PFSK-1 (cell line): ENCODE measurements at regions not wholly inside any gene's neighbourhood (a gene's known extent, or its start where the extent isn't known, plus 50 kb on each side); places are given as distances from the start of the nearest gene placed in this dataset.

Source experiments
- FOXP2 ChIP-seq: optimal IDR thresholded peaks from 2 replicates; pipeline ENCODE3; 2011; ENCODE audit warnings: borderline replicate concordance, control low read depth, inconsistent platforms; ENCODE audit not compliant: insufficient read depth; ENCODE audit errors: extremely low read length, extremely low read depth
- POLR2AphosphoS5 ChIP-seq: IDR thresholded peaks from 2 replicates; pipeline ENCODE4 v1.6.1; 2012; ENCODE audit warnings: low read depth, mild to moderate bottlenecking, control low read depth, low read length, moderate library complexity
- REST ChIP-seq, 2 experiments: IDR thresholded peaks; 2 replicates each; pipeline versions ENCODE4 v1.6.1 to v1.8.0; 2011 to 2012; ENCODE audit warnings: low read depth in 2 of 2, low read length in 2 of 2, control low read depth in 1 of 2, inconsistent platforms in 1 of 2, mild to moderate bottlenecking in 1 of 2, moderate library complexity in 1 of 2; ENCODE audit not compliant: insufficient read depth in 1 of 2
- SIN3A ChIP-seq: IDR thresholded peaks from 2 replicates; pipeline ENCODE4 v1.6.1; 2012; ENCODE audit warnings: mild to moderate bottlenecking, low read length, moderate library complexity, borderline replicate concordance; ENCODE audit not compliant: insufficient read depth
- TAF1 ChIP-seq: IDR thresholded peaks from 2 replicates; pipeline ENCODE4 v1.6.1; 2012; ENCODE audit warnings: low read length, control low read depth, borderline replicate concordance; ENCODE audit not compliant: insufficient read depth

- TF ChIP-seq FOXP2 (no peak), SIN3A (no peak), POLR2AphosphoS5 (no peak), TAF1 (no peak), REST (IDR thresholded peaks at IDR 0.05; ENCODE audit: insufficient read depth in 1 of 2, low read depth in 2 of 2, low read length in 2 of 2) (no peak)
These were observed 401.6 kb upstream of the TNP1 start for GRCh38 chr2:217261452-217261851.

- TF ChIP-seq FOXP2 = no peak
These were observed 400.7 kb upstream of the TNP1 start for GRCh38 chr2:217260441-217261115.

- TF ChIP-seq REST (IDR thresholded peaks at IDR 0.05; ENCODE audit: insufficient read depth in 1 of 2, low read depth in 2 of 2, low read length in 2 of 2) (no peak), TAF1 (no peak), FOXP2 (no peak), SIN3A (no peak), POLR2AphosphoS5 (no peak)
These were observed 398.3 kb upstream of the TNP1 start for GRCh38 chr2:217258170-217258569.

- TF ChIP-seq TAF1 (no peak), POLR2AphosphoS5 (no peak)
These were observed 396.4 kb upstream of the TNP1 start for GRCh38 chr2:217256251-217256650.

GRCh38 chr2:217254111-217254510 is 394.2 kb upstream of the TNP1 start:
- no peak for TF ChIP-seq POLR2AphosphoS5
- no peak for TF ChIP-seq FOXP2
- TF ChIP-seq TAF1 = no peak
- TF ChIP-seq SIN3A = no peak
- no peak for TF ChIP-seq REST (IDR thresholded peaks at IDR 0.05; ENCODE audit: insufficient read depth in 1 of 2, low read depth in 2 of 2, low read length in 2 of 2)

- TF ChIP-seq POLR2AphosphoS5 = no peak
- TF ChIP-seq SIN3A = no peak
- TF ChIP-seq TAF1 = no peak
- no peak for TF ChIP-seq FOXP2
- no peak for TF ChIP-seq REST (IDR thresholded peaks at IDR 0.05; ENCODE audit: insufficient read depth in 1 of 2, low read depth in 2 of 2, low read length in 2 of 2)
These were observed 392.3 kb upstream of the TNP1 start for GRCh38 chr2:217252181-217252580.
